GM21825 (cell line): ENCODE measurements at regions not wholly inside any gene's neighbourhood (a gene's known extent, or its start where the extent isn't known, plus 50 kb on each side); places are given as distances from the start of the nearest gene placed in this dataset.

Experiments
- ATAC-seq: cut with Tn5 transposase; IDR thresholded peaks from one replicate; pipeline ENCODE4 v1.9.1; 2021; ENCODE audit warnings: mild to moderate bottlenecking, moderate library complexity; ENCODE audit not compliant: unreplicated experiment

GRCh38 chr13:57784633-57785032 is 153.1 kb downstream of the PCDH17 start:
- no peak for ATAC-seq

GRCh38 chr13:57787058-57787791 is 155.7 kb downstream of the PCDH17 start:
- no peak for ATAC-seq

GRCh38 chr13:57799624-57800023 is 168.1 kb downstream of the PCDH17 start:
- ATAC-seq: no peak

- ATAC-seq: no peak
Observed at GRCh38 chr13:57813651-57814050, 182.1 kb downstream of the PCDH17 start.

GRCh38 chr13:57815600-57815999 is 184.1 kb downstream of the PCDH17 start:
- no peak for ATAC-seq

- ATAC-seq: no peak
Observed at GRCh38 chr13:57820924-57821323, 189.4 kb downstream of the PCDH17 start.

- ATAC-seq: no peak
Observed at GRCh38 chr13:57823704-57824103, 192.2 kb downstream of the PCDH17 start.

- ATAC-seq: no peak
Observed at GRCh38 chr13:57824121-57824520, 192.6 kb downstream of the PCDH17 start.

- ATAC-seq: no peak
Observed at GRCh38 chr13:57825066-57825465, 193.5 kb downstream of the PCDH17 start.

- no peak for ATAC-seq
Observed at GRCh38 chr13:57829496-57829895, 198.0 kb downstream of the PCDH17 start.

GRCh38 chr13:57832187-57832586 is 200.6 kb downstream of the PCDH17 start:
- ATAC-seq: no peak

GRCh38 chr13:57837801-57838200 is 206.3 kb downstream of the PCDH17 start:
- no peak for ATAC-seq

GRCh38 chr13:57843521-57843920 is 212.0 kb downstream of the PCDH17 start:
- ATAC-seq: no peak

- ATAC-seq: no peak
Observed at GRCh38 chr13:57846600-57847173, 215.1 kb downstream of the PCDH17 start.

GRCh38 chr13:57857945-57858344 is 226.4 kb downstream of the PCDH17 start:
- ATAC-seq: no peak

GRCh38 chr13:57858376-57858775 is 226.8 kb downstream of the PCDH17 start:
- no peak for ATAC-seq

GRCh38 chr13:57862879-57863278 is 231.3 kb downstream of the PCDH17 start:
- no peak for ATAC-seq

GRCh38 chr13:57865600-57866294 is 234.2 kb downstream of the PCDH17 start:
- ATAC-seq: no peak

GRCh38 chr13:57874530-57874929 is 243.0 kb downstream of the PCDH17 start:
- ATAC-seq: no peak

- no peak for ATAC-seq
Observed at GRCh38 chr13:57877601-57878000, 246.1 kb downstream of the PCDH17 start.

GRCh38 chr13:57878291-57878690 is 246.7 kb downstream of the PCDH17 start:
- no peak for ATAC-seq

GRCh38 chr13:57897225-57897624 is 265.7 kb downstream of the PCDH17 start:
- no peak for ATAC-seq
